GM10266 (cell line): ENCODE measurements at regions not wholly inside any gene's neighbourhood (a gene's known extent, or its start where the extent isn't known, plus 50 kb on each side); places are given as distances from the start of the nearest gene placed in this dataset.

Source experiments
- DNase-seq: peaks from one replicate; pipeline ENCODE4 v3.0.0; 2012; ENCODE audit errors: extremely low spot score
- CTCF ChIP-seq: IDR thresholded peaks from 2 replicates; pipeline ENCODE4 v1.5.1; 2012; ENCODE audit warnings: mild to moderate bottlenecking, low read depth; ENCODE audit not compliant: control insufficient read depth, insufficient read depth; ENCODE audit errors: missing control alignments

- no peak for TF ChIP-seq CTCF
- DNase-seq: no peak
Measured at GRCh38 chr13:97822377-97822776, 131.1 kb upstream of the IPO5 start.

- TF ChIP-seq CTCF: no peak
- DNase-seq: no peak
Measured at GRCh38 chr13:97826421-97827012, 127.0 kb upstream of the IPO5 start.

- TF ChIP-seq CTCF: no peak
- no peak for DNase-seq
Measured at GRCh38 chr13:97834250-97834649, 119.2 kb upstream of the IPO5 start.

- TF ChIP-seq CTCF: no peak
- DNase-seq: no peak
Measured at GRCh38 chr13:97843189-97843588, 110.3 kb upstream of the IPO5 start.

- TF ChIP-seq CTCF: no peak
- DNase-seq: no peak
Measured at GRCh38 chr13:97844151-97844550, 109.3 kb upstream of the IPO5 start.

- TF ChIP-seq CTCF: no peak
Measured at GRCh38 chr13:97848886-97849285, 104.6 kb upstream of the IPO5 start.

GRCh38 chr13:97849305-97849704, 104.2 kb upstream of the IPO5 start:
- DNase-seq: no peak
- no peak for TF ChIP-seq CTCF

More at GRCh38 chr13:97848886-97849285, 104.6 kb upstream of the IPO5 start:
- no peak for DNase-seq
